HepG2 (cell line): ENCODE measurements at regions not wholly inside any gene's neighbourhood (a gene's known extent, or its start where the extent isn't known, plus 50 kb on each side); places are given as distances from the start of the nearest gene placed in this dataset.

ENCODE experiments used
- BHLHE40 ChIP-seq: IDR thresholded peaks from 2 replicates; pipeline ENCODE4 v1.6.1; 2011; ENCODE audit warnings: low read length, improper control_type of control experiment
- EP300 ChIP-seq, 3 experiments: sonication (generic) in 1 of 3; formaldehyde crosslinking in 1 of 3; IDR thresholded peaks; 2 replicates each; pipeline versions ENCODE4 v1.5.1 to v1.6.1; 2011 to 2020; ENCODE audit warnings: low read depth in 2 of 3, low read length in 2 of 3, borderline replicate concordance in 1 of 3, improper control_type of control experiment in 1 of 3, mild to moderate bottlenecking in 1 of 3, missing genetic modification reagents in 1 of 3, moderate library complexity in 1 of 3
- MXI1 ChIP-seq: IDR thresholded peaks from 3 replicates; pipeline ENCODE4 v1.6.1; 2012; ENCODE audit warnings: low read depth, low read length, inconsistent platforms, borderline replicate concordance
- POLR2A ChIP-seq, 2 experiments: IDR thresholded peaks; 2 replicates each; pipeline ENCODE4 v1.6.1; 2011; ENCODE audit warnings: low read depth in 2 of 2, low read length in 2 of 2, mild to moderate bottlenecking in 1 of 2, moderate library complexity in 1 of 2; ENCODE audit not compliant: insufficient read depth in 1 of 2
- ZNF24 ChIP-seq: fragments of 450-650 bp; IDR thresholded peaks from 2 replicates; pipeline ENCODE4 v1.6.1; 2017; ENCODE audit warnings: antibody characterized with exemption, mild to moderate bottlenecking
- ZNF605 ChIP-seq: sonication (generic); formaldehyde crosslinking; IDR thresholded peaks from 2 replicates; pipeline ENCODE4 v1.8.0; 2022; ENCODE audit warnings: mild to moderate bottlenecking, missing genetic modification reagents
- TF ChIP-seq, protein P1 (sequence below): sonication (generic); formaldehyde crosslinking; IDR thresholded peaks from 2 replicates; pipeline ENCODE4 v1.5.0; 2020; ENCODE audit warnings: mild to moderate bottlenecking, missing genetic modification reagents, moderate library complexity
- TF ChIP-seq, protein P2 (sequence below): IDR thresholded peaks from 2 replicates; pipeline ENCODE4 v1.6.1; 2016
- TF ChIP-seq, protein P3 (sequence below): sonication (generic); formaldehyde crosslinking; IDR thresholded peaks from 2 replicates; pipeline ENCODE4 v1.4.0; 2020; ENCODE audit warnings: missing genetic modification reagents, mild to moderate bottlenecking, borderline replicate concordance

DNA sequence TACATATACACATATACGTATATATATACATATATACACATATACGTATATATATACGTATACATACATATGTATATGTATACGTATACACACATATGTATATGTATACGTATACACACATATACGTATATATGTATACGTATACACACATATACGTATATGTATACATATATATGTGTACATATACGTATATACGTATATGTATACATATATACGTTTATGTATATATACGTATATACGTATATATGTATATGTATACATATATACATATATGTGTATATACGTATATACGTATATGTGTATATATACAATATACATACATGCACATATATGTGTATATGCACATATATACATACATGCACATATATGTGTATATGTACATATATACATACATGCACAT is 396.2 kb upstream of the DUSP10 start:
- TF ChIP-seq, protein P1, sequence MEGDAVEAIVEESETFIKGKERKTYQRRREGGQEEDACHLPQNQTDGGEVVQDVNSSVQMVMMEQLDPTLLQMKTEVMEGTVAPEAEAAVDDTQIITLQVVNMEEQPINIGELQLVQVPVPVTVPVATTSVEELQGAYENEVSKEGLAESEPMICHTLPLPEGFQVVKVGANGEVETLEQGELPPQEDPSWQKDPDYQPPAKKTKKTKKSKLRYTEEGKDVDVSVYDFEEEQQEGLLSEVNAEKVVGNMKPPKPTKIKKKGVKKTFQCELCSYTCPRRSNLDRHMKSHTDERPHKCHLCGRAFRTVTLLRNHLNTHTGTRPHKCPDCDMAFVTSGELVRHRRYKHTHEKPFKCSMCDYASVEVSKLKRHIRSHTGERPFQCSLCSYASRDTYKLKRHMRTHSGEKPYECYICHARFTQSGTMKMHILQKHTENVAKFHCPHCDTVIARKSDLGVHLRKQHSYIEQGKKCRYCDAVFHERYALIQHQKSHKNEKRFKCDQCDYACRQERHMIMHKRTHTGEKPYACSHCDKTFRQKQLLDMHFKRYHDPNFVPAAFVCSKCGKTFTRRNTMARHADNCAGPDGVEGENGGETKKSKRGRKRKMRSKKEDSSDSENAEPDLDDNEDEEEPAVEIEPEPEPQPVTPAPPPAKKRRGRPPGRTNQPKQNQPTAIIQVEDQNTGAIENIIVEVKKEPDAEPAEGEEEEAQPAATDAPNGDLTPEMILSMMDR (CRISPR knock-in tag) = no peak
- TF ChIP-seq POLR2A (IDR thresholded peaks at IDR 0.05; ENCODE audit: insufficient read depth in 1 of 2, low read depth in 2 of 2, low read length in 2 of 2) (no peak), ZNF605 (CRISPR knock-in tag) (no peak), BHLHE40 (no peak), ZNF24 (no peak), EP300 (IDR thresholded peaks at IDR 0.05; ENCODE audit: low read depth in 2 of 2, low read length in 2 of 2) (no peak), EP300 (CRISPR knock-in tag; IDR thresholded peaks at IDR 0.05; ENCODE audit: borderline replicate concordance) (no peak), MXI1 (no peak)
- TF ChIP-seq, protein P2, sequence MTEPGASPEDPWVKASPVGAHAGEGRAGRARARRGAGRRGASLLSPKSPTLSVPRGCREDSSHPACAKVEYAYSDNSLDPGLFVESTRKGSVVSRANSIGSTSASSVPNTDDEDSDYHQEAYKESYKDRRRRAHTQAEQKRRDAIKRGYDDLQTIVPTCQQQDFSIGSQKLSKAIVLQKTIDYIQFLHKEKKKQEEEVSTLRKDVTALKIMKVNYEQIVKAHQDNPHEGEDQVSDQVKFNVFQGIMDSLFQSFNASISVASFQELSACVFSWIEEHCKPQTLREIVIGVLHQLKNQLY (CRISPR knock-in tag) = no peak
- TF ChIP-seq, protein P3, sequence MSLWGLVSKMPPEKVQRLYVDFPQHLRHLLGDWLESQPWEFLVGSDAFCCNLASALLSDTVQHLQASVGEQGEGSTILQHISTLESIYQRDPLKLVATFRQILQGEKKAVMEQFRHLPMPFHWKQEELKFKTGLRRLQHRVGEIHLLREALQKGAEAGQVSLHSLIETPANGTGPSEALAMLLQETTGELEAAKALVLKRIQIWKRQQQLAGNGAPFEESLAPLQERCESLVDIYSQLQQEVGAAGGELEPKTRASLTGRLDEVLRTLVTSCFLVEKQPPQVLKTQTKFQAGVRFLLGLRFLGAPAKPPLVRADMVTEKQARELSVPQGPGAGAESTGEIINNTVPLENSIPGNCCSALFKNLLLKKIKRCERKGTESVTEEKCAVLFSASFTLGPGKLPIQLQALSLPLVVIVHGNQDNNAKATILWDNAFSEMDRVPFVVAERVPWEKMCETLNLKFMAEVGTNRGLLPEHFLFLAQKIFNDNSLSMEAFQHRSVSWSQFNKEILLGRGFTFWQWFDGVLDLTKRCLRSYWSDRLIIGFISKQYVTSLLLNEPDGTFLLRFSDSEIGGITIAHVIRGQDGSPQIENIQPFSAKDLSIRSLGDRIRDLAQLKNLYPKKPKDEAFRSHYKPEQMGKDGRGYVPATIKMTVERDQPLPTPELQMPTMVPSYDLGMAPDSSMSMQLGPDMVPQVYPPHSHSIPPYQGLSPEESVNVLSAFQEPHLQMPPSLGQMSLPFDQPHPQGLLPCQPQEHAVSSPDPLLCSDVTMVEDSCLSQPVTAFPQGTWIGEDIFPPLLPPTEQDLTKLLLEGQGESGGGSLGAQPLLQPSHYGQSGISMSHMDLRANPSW (CRISPR knock-in tag) = no peak
